Lower lobe of right lung (tissue), 2 donors: ENCODE measurements at regions not wholly inside any gene's neighbourhood (a gene's known extent, or its start where the extent isn't known, plus 50 kb on each side); places are given as distances from the start of the nearest gene placed in this dataset.
A peak's percentile ranks its signal among the peaks of the same experiment; 100 is the strongest.

Experiments used
- ATAC-seq, 2 donors: fragments of 200-7000 bp; cut with Tn5 transposase; one replicate each; pipeline ENCODE4 v1.9.1; 2020 to 2022; ENCODE audit warnings: mild to moderate bottlenecking in 2 of 2, moderate library complexity in 2 of 2
- DNase-seq: peaks from one replicate; pipeline ENCODE4 v3.0.0-alpha.2; 2020
- H3K27ac ChIP-seq: fragments of 200-600 bp; one replicate; pipeline ENCODE4 v1.8.0; 2022
- H3K27me3 ChIP-seq: fragments of 200-600 bp; one replicate; pipeline ENCODE4 v1.8.0; 2022; ENCODE audit warnings: low read depth
- H3K36me3 ChIP-seq: fragments of 200-600 bp; one replicate; pipeline ENCODE4 v1.8.0; 2022; ENCODE audit warnings: mild to moderate bottlenecking
- H3K4me1 ChIP-seq: fragments of 200-600 bp; one replicate; pipeline ENCODE4 v1.8.0; 2022
- H3K4me3 ChIP-seq: fragments of 200-600 bp; one replicate; pipeline ENCODE4 v1.8.0; 2022; ENCODE audit warnings: mild to moderate bottlenecking
- H3K9me3 ChIP-seq: fragments of 200-600 bp; one replicate; pipeline ENCODE4 v1.8.0; 2022
- CTCF ChIP-seq: fragments of 200-600 bp; IDR thresholded peaks from one replicate; pipeline ENCODE4 v1.8.0; 2022; ENCODE audit warnings: antibody characterized with exemption, mild to moderate bottlenecking
- intact Hi-C: fragments of 100-400 bp; cut with DNase I; formaldehyde crosslinking; loops from one replicate; pipeline ENCODE4 v1.11.0; 2022
- donor health status: DM: no; HTN: yes; CAD: no; lungs with severe emphysema.

- H3K36me3 ChIP-seq = no peaks in the 10 kb centered on the region
- H3K27ac ChIP-seq = no peak overlapping the region
- TF ChIP-seq CTCF = no peak
- H3K4me1 ChIP-seq = no peaks in the 10 kb centered on the region
- intact Hi-C loops = no loop called here
- DNase-seq (no peak), ATAC-seq (no peak)
- H3K27me3 ChIP-seq = no peaks in the 10 kb centered on the region
- peaks cover 13% of the 10 kb centered on the region for H3K9me3 ChIP-seq
- H3K4me3 ChIP-seq = no peak overlapping the region
Observed at GRCh38 chr7:153638821-153639435, 413.3 kb upstream of the DPP6 start.

GRCh38 chr7:153640586-153640985, 411.6 kb upstream of the DPP6 start:
- no peak overlapping the region for H3K4me3 ChIP-seq
- no peak for DNase-seq
- ATAC-seq = no peak

GRCh38 chr7:153641199-153641598, 411.0 kb upstream of the DPP6 start:
- Histone ChIP-seq H3K27ac (no peak overlapping the region), H3K36me3 (no peaks in the 10 kb centered on the region), H3K4me1 (no peaks in the 10 kb centered on the region), H3K9me3 (peaks cover 13% of the 10 kb centered on the region), H3K4me3 (no peak overlapping the region), H3K27me3 (no peaks in the 10 kb centered on the region)
- no peak for TF ChIP-seq CTCF
- no peak for DNase-seq
- intact Hi-C loops = no loop called here
- ATAC-seq = peak; percentile 47 to 62

More at GRCh38 chr7:153640586-153640985, 411.6 kb upstream of the DPP6 start:
- Histone ChIP-seq H3K9me3 (peaks cover 13% of the 10 kb centered on the region), H3K27me3 (no peaks in the 10 kb centered on the region), H3K27ac (no peak overlapping the region), H3K4me1 (no peaks in the 10 kb centered on the region), H3K36me3 (no peaks in the 10 kb centered on the region)
- intact Hi-C loops = no loop called here
- no peak for TF ChIP-seq CTCF

GRCh38 chr7:153642989-153643388, 409.2 kb upstream of the DPP6 start:
- intact Hi-C loops = no loop called here
- Histone ChIP-seq H3K4me1 (no peaks in the 10 kb centered on the region), H3K36me3 (no peaks in the 10 kb centered on the region), H3K9me3 (peaks cover 13% of the 10 kb centered on the region), H3K27me3 (no peaks in the 10 kb centered on the region), H3K27ac (no peak overlapping the region), H3K4me3 (no peak overlapping the region)
- ATAC-seq (no peak), DNase-seq (no peak)
- TF ChIP-seq CTCF = no peak

GRCh38 chr7:153657182-153657800, 394.9 kb upstream of the DPP6 start:
- Histone ChIP-seq H3K36me3 (no peaks in the 10 kb centered on the region), H3K9me3 (peaks cover 3% of the 10 kb centered on the region), H3K4me1 (no peaks in the 10 kb centered on the region), H3K27me3 (no peaks in the 10 kb centered on the region), H3K27ac (no peak overlapping the region), H3K4me3 (no peak overlapping the region)
- intact Hi-C loops = no loop called here
- DNase-seq (no peak), ATAC-seq (no peak)
- no peak for TF ChIP-seq CTCF
